ENCODE measurements at regions not wholly inside any gene's neighbourhood (a gene's known extent, or its start where the extent isn't known, plus 50 kb on each side); places are given as distances from the start of the nearest gene placed in this dataset.

GRCh38 chr1:68805097-68805641 lies 308.3 kb upstream of the DEPDC1 start:
- Histone ChIP-seq H3K36me3 (ENCODE audit: control insufficient read depth in 4 of 4, insufficient read depth in 3 of 4, low read depth in 1 of 4, low read length in 3 of 4) (no peaks in the 10 kb centered on the region), H3K9me3 (ENCODE audit: control insufficient read depth in 4 of 4, low read length in 3 of 4) (no peaks in the 10 kb centered on the region), H3K4me3 (ENCODE audit: low read depth in 1 of 3, low read length in 3 of 3) (no peak overlapping the region), H3K27me3 (ENCODE audit: control insufficient read depth in 4 of 4, insufficient read depth in 4 of 4, low read length in 3 of 4) (no peaks in the 10 kb centered on the region), H3K4me1 (ENCODE audit: control insufficient read depth in 4 of 4, insufficient read depth in 4 of 4, low read length in 3 of 4) (peaks cover 2 to 15% (median 4%) of the 10 kb centered on the region in 4 donors), H3K9ac (ENCODE audit: low read depth in 1 of 2, low read length in 2 of 2) (no peak overlapping the region), H3K27ac (ENCODE audit: low read depth in 1 of 2, low read length in 2 of 2) (no peak overlapping the region)
- DNase-seq (ENCODE audit: low spot score): no peak
- WGBS: 95% methylated on average over 2 of the region's 2 CpGs
- TF ChIP-seq, protein P1, sequence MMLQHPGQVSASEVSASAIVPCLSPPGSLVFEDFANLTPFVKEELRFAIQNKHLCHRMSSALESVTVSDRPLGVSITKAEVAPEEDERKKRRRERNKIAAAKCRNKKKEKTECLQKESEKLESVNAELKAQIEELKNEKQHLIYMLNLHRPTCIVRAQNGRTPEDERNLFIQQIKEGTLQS (IDR thresholded peaks at IDR 0.05): no peak
- TF ChIP-seq HNF4G (IDR thresholded peaks at IDR 0.05) (no peak), TAF1 (conservative IDR thresholded peaks at IDR 0.05) (no peak), RXRA (IDR thresholded peaks at IDR 0.05) (no peak), HNF4A (conservative IDR thresholded peaks at IDR 0.05) (no peak), SP1 (IDR thresholded peaks at IDR 0.05) (no peak), GABPA (IDR thresholded peaks at IDR 0.05 in 1 of 2, conservative IDR thresholded peaks at IDR 0.05 in 1 of 2) (no peak), JUND (IDR thresholded peaks at IDR 0.05) (no peak), EGR1 (IDR thresholded peaks at IDR 0.05; ENCODE audit: low read depth in 2 of 2) (no peak), RAD21 (IDR thresholded peaks at IDR 0.05) (no peak), NR2F2 (IDR thresholded peaks at IDR 0.05) (no peak)

DNA sequence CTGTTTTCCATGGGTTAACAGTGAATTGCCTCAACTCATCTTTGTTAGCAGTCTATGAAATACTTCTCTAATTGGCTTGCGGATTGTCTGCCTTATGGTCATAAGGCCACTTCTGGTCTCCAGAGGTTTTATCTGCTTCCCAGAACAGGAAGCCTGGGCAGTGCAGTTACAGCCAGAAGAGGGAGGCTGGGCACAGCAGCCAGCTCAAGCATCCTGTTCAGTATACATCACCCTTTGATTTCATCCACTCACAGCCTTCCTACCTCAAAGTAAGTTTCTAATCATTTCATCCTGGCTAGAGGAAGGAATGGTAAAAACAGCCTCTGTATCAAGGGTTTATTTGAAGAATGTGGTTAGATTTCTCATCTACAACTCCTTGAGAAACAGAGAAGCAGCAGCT lies 311.5 kb upstream of the DEPDC1 start:
- WGBS: 68% methylated on average over 1 of the region's 1 CpG
- no peak for DNase-seq (ENCODE audit: low spot score)

DNA sequence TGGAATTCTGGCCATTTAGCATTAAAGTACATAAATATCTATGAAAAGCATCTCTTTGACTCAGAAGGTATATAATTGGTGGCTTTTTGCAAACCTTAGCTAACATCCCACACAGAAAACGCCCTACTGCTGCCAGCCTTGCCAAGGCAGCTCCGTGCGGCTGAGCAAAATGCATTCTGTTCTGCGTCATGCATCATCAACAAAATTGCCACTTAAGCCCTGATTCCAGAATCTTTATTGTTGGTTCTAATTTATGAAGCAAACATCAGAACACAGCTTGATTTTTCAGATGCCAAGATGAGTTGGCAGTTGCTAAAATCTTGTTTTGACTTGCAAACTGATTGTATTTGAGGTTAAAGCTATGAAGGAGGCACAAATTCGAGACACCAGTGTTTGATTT lies 314.9 kb upstream of the DEPDC1 start:
- TF ChIP-seq, protein P1 (IDR thresholded peaks at IDR 0.05): no peak
- TF ChIP-seq TAF1 (conservative IDR thresholded peaks at IDR 0.05): no peak
- TF ChIP-seq FOXA1 (IDR thresholded peaks at IDR 0.05): no peak
- no peak for TF ChIP-seq ZBTB33 (IDR thresholded peaks at IDR 0.05)
- no peak for TF ChIP-seq HNF4A (conservative IDR thresholded peaks at IDR 0.05)
- H3K9ac ChIP-seq (ENCODE audit: low read depth in 1 of 2, low read length in 2 of 2): no peak overlapping the region
- WGBS: 88% methylated on average over 5 of the region's 5 CpGs
- H3K4me1 ChIP-seq (ENCODE audit: control insufficient read depth in 4 of 4, insufficient read depth in 4 of 4, low read length in 3 of 4): no peaks in the 10 kb centered on the region
- H3K27me3 ChIP-seq (ENCODE audit: control insufficient read depth in 4 of 4, insufficient read depth in 4 of 4, low read length in 3 of 4): no peaks in the 10 kb centered on the region
- no peaks in the 10 kb centered on the region for H3K9me3 ChIP-seq (ENCODE audit: control insufficient read depth in 4 of 4, low read length in 3 of 4)
- H3K27ac ChIP-seq (ENCODE audit: low read depth in 1 of 2, low read length in 2 of 2): no peak overlapping the region
- no peak for DNase-seq (ENCODE audit: low spot score)
- H3K4me3 ChIP-seq (ENCODE audit: low read depth in 1 of 3, low read length in 3 of 3): no peak overlapping the region
- H3K36me3 ChIP-seq (ENCODE audit: control insufficient read depth in 4 of 4, insufficient read depth in 3 of 4, low read depth in 1 of 4, low read length in 3 of 4): no peaks in the 10 kb centered on the region

More for the DNA sequence above, 311.5 kb upstream of the DEPDC1 start:
- H3K9me3 ChIP-seq (ENCODE audit: control insufficient read depth in 4 of 4, low read length in 3 of 4): no peaks in the 10 kb centered on the region
- no peak overlapping the region for H3K27ac ChIP-seq (ENCODE audit: low read depth in 1 of 2, low read length in 2 of 2)
- no peaks in the 10 kb centered on the region for H3K4me1 ChIP-seq (ENCODE audit: control insufficient read depth in 4 of 4, insufficient read depth in 4 of 4, low read length in 3 of 4)
- H3K4me3 ChIP-seq (ENCODE audit: low read depth in 1 of 3, low read length in 3 of 3): no peak overlapping the region
- H3K27me3 ChIP-seq (ENCODE audit: control insufficient read depth in 4 of 4, insufficient read depth in 4 of 4, low read length in 3 of 4): no peaks in the 10 kb centered on the region
- no peaks in the 10 kb centered on the region for H3K36me3 ChIP-seq (ENCODE audit: control insufficient read depth in 4 of 4, insufficient read depth in 3 of 4, low read depth in 1 of 4, low read length in 3 of 4)
- no peak for TF ChIP-seq SP1 (IDR thresholded peaks at IDR 0.05)
- TF ChIP-seq FOXA1 (IDR thresholded peaks at IDR 0.05): no peak
- no peak for TF ChIP-seq RXRA (IDR thresholded peaks at IDR 0.05)
- TF ChIP-seq FOXA2 (IDR thresholded peaks at IDR 0.05): no peak
- no peak overlapping the region for H3K9ac ChIP-seq (ENCODE audit: low read depth in 1 of 2, low read length in 2 of 2)
